ENCODE measurements at regions not wholly inside any gene's neighbourhood (a gene's known extent, or its start where the extent isn't known, plus 50 kb on each side); places are given as distances from the start of the nearest gene placed in this dataset.

- POLR2A ChIA-PET (ENCODE audit: partially characterized antibody) = no interaction called here
- H3K56ac ChIP-seq (replicated peaks; ENCODE audit: insufficient read length, low read depth, low read length) = no peak overlapping the region
- H3K9ac ChIP-seq (replicated peaks in 1 of 4; ENCODE audit: extremely low read depth in 1 of 4, low read depth in 3 of 4, low read length in 3 of 4) = no peak overlapping the region
- CTCF ChIA-PET (ENCODE audit: partially characterized antibody) = interaction anchor here (1.0 kb wide), 1 partner anchor 12 kb away, joined by 3 read pairs; no protein-coding TSS in a partner anchor
- H3K18ac ChIP-seq (ENCODE audit: extremely low read depth, low read length) = no peak overlapping the region
- no peak overlapping the region for H3K4me3 ChIP-seq (ENCODE audit: extremely low read depth in 1 of 4, insufficient read depth in 2 of 4, low read depth in 3 of 4, low read length in 4 of 4)
- DNase-seq (ENCODE audit: low read depth in 1 of 2, low spot score in 2 of 2) = no peak
- H2BK5ac ChIP-seq (ENCODE audit: low read depth, low read length) = no peak overlapping the region
- H3K9me3 ChIP-seq (ENCODE audit: insufficient read depth in 2 of 2, low read depth in 1 of 2, low read length in 1 of 2) = no peaks in the 10 kb centered on the region
- no peak overlapping the region for H3K23ac ChIP-seq (ENCODE audit: insufficient read length)
- no peak overlapping the region for H4K91ac ChIP-seq (replicated peaks; ENCODE audit: insufficient read length, low read length)
- no peak overlapping the region for H2BK20ac ChIP-seq (ENCODE audit: low read length)
- H3K4me1 ChIP-seq (replicated peaks in 1 of 4; ENCODE audit: control insufficient read depth in 3 of 4, insufficient read depth in 4 of 4, low read length in 3 of 4) = no peaks in the 10 kb centered on the region
- no peak overlapping the region for H4K8ac ChIP-seq (ENCODE audit: extremely low read depth, insufficient read depth, low read length)
- no peak overlapping the region for H4K5ac ChIP-seq (ENCODE audit: insufficient read length, low read depth, low read length)
- no peak overlapping the region for H2BK12ac ChIP-seq (ENCODE audit: low read depth, low read length)
- no peak for FAIRE-seq
- no peaks in the 10 kb centered on the region for H4K20me1 ChIP-seq (replicated peaks in 1 of 2; ENCODE audit: control insufficient read depth in 1 of 2, insufficient read depth in 2 of 2, low read length in 2 of 2)
- H2BK120ac ChIP-seq (replicated peaks; ENCODE audit: low read depth, low read length) = no peak overlapping the region
- no peak overlapping the region for H3K14ac ChIP-seq (ENCODE audit: insufficient read length)
- H3K4me2 ChIP-seq (ENCODE audit: insufficient read depth in 1 of 2, low read depth in 2 of 2, low read length in 2 of 2) = no peak overlapping the region
- no peaks in the 10 kb centered on the region for H3K79me1 ChIP-seq (ENCODE audit: low read depth, low read length)
- H3K27ac ChIP-seq (ENCODE audit: low read depth, low read length) = no peak overlapping the region
- H2AFZ ChIP-seq (ENCODE audit: low read length) = no peak overlapping the region
- no peaks in the 10 kb centered on the region for H3K27me3 ChIP-seq (replicated peaks in 1 of 4; ENCODE audit: control insufficient read depth in 3 of 4, extremely low read depth in 1 of 4, insufficient read depth in 3 of 4, low read length in 3 of 4)
- 86% methylated on average over 2 of the region's 3 CpGs; no CpG with 5 or more reads in 1 of the 2 experiments for WGBS, 2 experiments (ENCODE audit: extremely low coverage in 1 of 2, insufficient coverage in 1 of 2, insufficient read length in 1 of 2, insufficient replicate concordance in 2 of 2, low coverage in 1 of 2, low lambda C conversion rate in 2 of 2, missing lambda C conversion rate in 1 of 2)
- H2AK5ac ChIP-seq (ENCODE audit: low read depth, low read length) = no peak overlapping the region
- no peaks in the 10 kb centered on the region for H3K36me3 ChIP-seq (ENCODE audit: control insufficient read depth in 2 of 4, insufficient read depth in 4 of 4, low read length in 3 of 4)
- H3K79me2 ChIP-seq (ENCODE audit: control insufficient read depth in 1 of 2, insufficient read depth in 2 of 2, low read length in 2 of 2) = no peaks in the 10 kb centered on the region
- no peak overlapping the region for H3K4ac ChIP-seq (replicated peaks; ENCODE audit: insufficient read length, low read depth, low read length)
- H3K23me2 ChIP-seq (ENCODE audit: low read depth, low read length) = no peaks in the 10 kb centered on the region
- no peak overlapping the region for H2BK15ac ChIP-seq (ENCODE audit: low read length)
- no peak for TF ChIP-seq KDM1A (IDR thresholded peaks at IDR 0.05; ENCODE audit: borderline replicate concordance, low read length)
- TF ChIP-seq SP1 (IDR thresholded peaks at IDR 0.05; ENCODE audit: low read depth, low read length) = no peak
- TF ChIP-seq ZNF274 (IDR thresholded peaks at IDR 0.05; ENCODE audit: borderline replicate concordance, extremely low read depth, low read length) = no peak
- no peak for TF ChIP-seq CEBPB (IDR thresholded peaks at IDR 0.05; ENCODE audit: low read depth, low read length)
- no peak for TF ChIP-seq SIN3A (conservative IDR thresholded peaks at IDR 0.05 in 1 of 2, IDR thresholded peaks at IDR 0.05 in 1 of 2; ENCODE audit: low read depth in 1 of 2, low read length in 2 of 2)
- no peak for TF ChIP-seq RAD21 (IDR thresholded peaks at IDR 0.05 in 1 of 2, conservative IDR thresholded peaks at IDR 0.05 in 1 of 2; ENCODE audit: low read depth in 2 of 2, low read length in 2 of 2)
- no peak for TF ChIP-seq SP2 (IDR thresholded peaks at IDR 0.05; ENCODE audit: low read length)
- no peak for TF ChIP-seq TBP (IDR thresholded peaks at IDR 0.05; ENCODE audit: low read depth, low read length)
- no peak for TF ChIP-seq YY1 (IDR thresholded peaks at IDR 0.05; ENCODE audit: low read depth, low read length)
- no peak for TF ChIP-seq RXRA (IDR thresholded peaks at IDR 0.05; ENCODE audit: insufficient read depth, low read depth, low read length)
- no peak for TF ChIP-seq SP4 (IDR thresholded peaks at IDR 0.05; ENCODE audit: low read length)
- no peak for TF ChIP-seq KDM5A (IDR thresholded peaks at IDR 0.05; ENCODE audit: low read length)
- TF ChIP-seq TEAD4 (IDR thresholded peaks at IDR 0.05; ENCODE audit: low read depth, low read length) = no peak
- no peak for TF ChIP-seq CREB1 (IDR thresholded peaks at IDR 0.05)
- no peak for TF ChIP-seq TAF7 (optimal IDR thresholded peaks at IDR 0.05; ENCODE audit: borderline replicate concordance, low read depth, low read length)
- no peak for TF ChIP-seq ASH2L (IDR thresholded peaks at IDR 0.05; ENCODE audit: low read length)
- no peak for TF ChIP-seq TCF12 (IDR thresholded peaks at IDR 0.05; ENCODE audit: low read depth, low read length)
These were observed 132.5 kb upstream of the FGGY start for GRCh38 chr1:59164371-59164770.

Measured in H1 (cell line).